H1 (cell line): ENCODE measurements at regions not wholly inside any gene's neighbourhood (a gene's known extent, or its start where the extent isn't known, plus 50 kb on each side); places are given as distances from the start of the nearest gene placed in this dataset.

Experiments
- CTCF ChIA-PET: fragments of 300-600 bp; sonication (Branson Sonifier 250); formaldehyde crosslinking; loops from one replicate; lab custom pipeline; 2021; ENCODE audit not compliant: partially characterized antibody; lab: Charles Lee
- POLR2A ChIA-PET: fragments of 300-600 bp; sonication (Branson Sonifier 250); formaldehyde crosslinking; loops from one replicate; lab custom pipeline; 2021; ENCODE audit warnings: inconsistent platforms; ENCODE audit not compliant: partially characterized antibody; lab: Charles Lee
- DNase-seq, 2 experiments: peaks; one replicate each; pipeline versions ENCODE4 v3.0.0 to v3.0.0-alpha.2; 2010 to 2022; ENCODE audit warnings: low spot score in 2 of 2, low read depth in 1 of 2, mixed read lengths in 1 of 2
- FAIRE-seq: peaks from 2 replicates; lab custom pipeline; 2011; peaks lifted over from hg19 to GRCh38; lab: Jason Lieb, UNC
- H2AFZ ChIP-seq: 2 replicates; pipeline ENCODE4 v1.8.1; 2012; ENCODE audit warnings: low read length, inconsistent platforms
- H2AK5ac ChIP-seq: 2 replicates; pipeline ENCODE4 v1.6.1; 2013; ENCODE audit warnings: low read depth, low read length
- H2BK120ac ChIP-seq: replicated peaks from 2 replicates; pipeline ENCODE3; 2013; ENCODE audit warnings: low read depth, low read length, inconsistent platforms
- H2BK12ac ChIP-seq: 2 replicates; pipeline ENCODE4 v1.6.1; 2013; ENCODE audit warnings: low read depth, low read length
- H2BK15ac ChIP-seq: 2 replicates; pipeline ENCODE4 v1.6.1; 2013; ENCODE audit warnings: low read length
- H2BK20ac ChIP-seq: 2 replicates; pipeline ENCODE4 v1.6.1; 2013; ENCODE audit warnings: low read length
- H2BK5ac ChIP-seq: 2 replicates; pipeline ENCODE4 v1.6.1; 2013; ENCODE audit warnings: low read depth, low read length
- H3K14ac ChIP-seq: 2 replicates; pipeline ENCODE4 v1.6.1; 2013; ENCODE audit warnings: inconsistent platforms; ENCODE audit not compliant: insufficient read length
- H3K18ac ChIP-seq: 2 replicates; pipeline ENCODE4 v1.6.1; 2013; ENCODE audit warnings: low read length; ENCODE audit errors: extremely low read depth
- H3K23ac ChIP-seq: 2 replicates; pipeline ENCODE4 v1.6.1; 2013; ENCODE audit warnings: inconsistent platforms; ENCODE audit not compliant: insufficient read length
- H3K23me2 ChIP-seq: 2 replicates; pipeline ENCODE4 v1.6.1; 2013; ENCODE audit warnings: low read depth, low read length
- H3K27ac ChIP-seq: 2 replicates; pipeline ENCODE4 v1.6.1; 2011; ENCODE audit warnings: low read depth, low read length, inconsistent platforms
- H3K27me3 ChIP-seq, 4 experiments: replicated peaks in 1 of 4; 1 replicate in 1 of 4; 2 replicates in 3 of 4; pipeline versions ENCODE4 v1.6.1 to v1.8.1; 2011 to 2013; ENCODE audit warnings: low read length in 3 of 4, mild to moderate bottlenecking in 3 of 4, inconsistent platforms in 2 of 4, mixed read lengths in 2 of 4, moderate library complexity in 1 of 4; ENCODE audit not compliant: control insufficient read depth in 3 of 4, insufficient read depth in 3 of 4; ENCODE audit errors: extremely low read depth in 1 of 4
- H3K36me3 ChIP-seq, 4 experiments: 2 replicates each; pipeline versions ENCODE4 v1.6.1 to v1.8.1; 2011 to 2013; ENCODE audit warnings: mild to moderate bottlenecking in 4 of 4, low read length in 3 of 4, moderate library complexity in 2 of 4, control low read depth in 1 of 4, inconsistent platforms in 1 of 4; ENCODE audit not compliant: insufficient read depth in 4 of 4, control insufficient read depth in 2 of 4
- H3K4ac ChIP-seq: replicated peaks from 2 replicates; pipeline ENCODE3; 2013; ENCODE audit warnings: low read length, low read depth, mixed read lengths, inconsistent platforms; ENCODE audit not compliant: insufficient read length
- H3K4me1 ChIP-seq, 4 experiments: replicated peaks in 1 of 4; 1 replicate in 1 of 4; 2 replicates in 3 of 4; pipeline versions ENCODE4 v1.6.1 to v1.8.1; 2011 to 2013; ENCODE audit warnings: low read length in 3 of 4, inconsistent platforms in 2 of 4, mixed read lengths in 1 of 4; ENCODE audit not compliant: insufficient read depth in 4 of 4, control insufficient read depth in 3 of 4
- H3K4me2 ChIP-seq, 2 experiments: 2 replicates each; pipeline versions ENCODE4 v1.6.1 to v1.8.1; 2011 to 2013; ENCODE audit warnings: low read depth in 2 of 2, low read length in 2 of 2, control low read depth in 1 of 2, inconsistent platforms in 1 of 2, mild to moderate bottlenecking in 1 of 2; ENCODE audit not compliant: insufficient read depth in 1 of 2
- H3K4me3 ChIP-seq, 4 experiments: fragments of 200-600, 300-600 bp in 1 of 4; sonication (generic), shearing (Covaris generic), sonication (Bioruptor Twin) in 1 of 4; 2 replicates each; pipeline versions ENCODE4 v1.5.1 to v1.8.1; 2011 to 2016; ENCODE audit warnings: low read length in 4 of 4, low read depth in 3 of 4, control low read depth in 2 of 4, inconsistent platforms in 2 of 4, mild to moderate bottlenecking in 2 of 4, mixed read lengths in 1 of 4, moderate library complexity in 1 of 4; ENCODE audit not compliant: insufficient read depth in 2 of 4; ENCODE audit errors: extremely low read depth in 1 of 4
- H3K56ac ChIP-seq: replicated peaks from 2 replicates; pipeline ENCODE3; 2013; ENCODE audit warnings: low read depth, mild to moderate bottlenecking, mixed read lengths, low read length, inconsistent platforms; ENCODE audit not compliant: insufficient read length
- H3K79me1 ChIP-seq: 2 replicates; pipeline ENCODE4 v1.6.1; 2013; ENCODE audit warnings: low read depth, low read length, control low read depth
- H3K79me2 ChIP-seq, 2 experiments: 2 replicates each; pipeline versions ENCODE4 v1.6.1 to v1.8.1; 2012 to 2013; ENCODE audit warnings: low read length in 2 of 2, mild to moderate bottlenecking in 2 of 2, inconsistent platforms in 1 of 2; ENCODE audit not compliant: insufficient read depth in 2 of 2, control insufficient read depth in 1 of 2
- H3K9ac ChIP-seq, 4 experiments: replicated peaks in 1 of 4; 1 replicate in 1 of 4; 2 replicates in 3 of 4; pipeline versions ENCODE4 v1.6.1 to v1.8.1; 2011 to 2013; ENCODE audit warnings: low read depth in 3 of 4, low read length in 3 of 4, control low read depth in 2 of 4, mild to moderate bottlenecking in 2 of 4, moderate library complexity in 2 of 4, inconsistent platforms in 1 of 4; ENCODE audit errors: extremely low read depth in 1 of 4
- H3K9me3 ChIP-seq, 2 experiments: 2 replicates each; pipeline versions ENCODE4 v1.6.1 to v1.8.1; 2012 to 2013; ENCODE audit warnings: mild to moderate bottlenecking in 2 of 2, moderate library complexity in 2 of 2, control low read depth in 1 of 2, inconsistent platforms in 1 of 2, low read depth in 1 of 2, low read length in 1 of 2, mixed read lengths in 1 of 2; ENCODE audit not compliant: insufficient read depth in 2 of 2
- H4K20me1 ChIP-seq, 2 experiments: replicated peaks in 1 of 2; 2 replicates each; pipeline versions ENCODE3 to v1.8.1; 2011 to 2013; ENCODE audit warnings: inconsistent platforms in 2 of 2, low read length in 2 of 2, mild to moderate bottlenecking in 1 of 2; ENCODE audit not compliant: insufficient read depth in 2 of 2, control insufficient read depth in 1 of 2
- H4K5ac ChIP-seq: 2 replicates; pipeline ENCODE4 v1.6.1; 2013; ENCODE audit warnings: low read length, low read depth, mixed read lengths, inconsistent platforms; ENCODE audit not compliant: insufficient read length
- H4K8ac ChIP-seq: 2 replicates; pipeline ENCODE4 v1.8.0; 2013; ENCODE audit warnings: mild to moderate bottlenecking, moderate library complexity, low read length, inconsistent platforms; ENCODE audit not compliant: insufficient read depth; ENCODE audit errors: extremely low read depth
- H4K91ac ChIP-seq: replicated peaks from 2 replicates; pipeline ENCODE3; 2013; ENCODE audit warnings: low read length, mixed read lengths, inconsistent platforms; ENCODE audit not compliant: insufficient read length
- CHD1 ChIP-seq: IDR thresholded peaks from 2 replicates; pipeline ENCODE4 v1.6.1; 2012; ENCODE audit warnings: low read depth, low read length, improper control_type of control experiment
- SIN3A ChIP-seq, 2 experiments: IDR thresholded peaks in 1 of 2; conservative IDR thresholded peaks in 1 of 2; 2 replicates each; pipeline ENCODE4 v1.6.1; 2011 to 2012; ENCODE audit warnings: low read length in 2 of 2, improper control_type of control experiment in 1 of 2, low read depth in 1 of 2, mild to moderate bottlenecking in 1 of 2
- ZNF274 ChIP-seq: IDR thresholded peaks from 2 replicates; pipeline ENCODE4 v1.7.0; 2012; ENCODE audit warnings: low read length, borderline replicate concordance; ENCODE audit errors: extremely low read depth
- WGBS, 2 experiments: shearing (Covaris generic) in 1 of 2; methylation state at CpG; one replicate each; pipeline versions ENCODE4 v1.1.6 to v1.1.7; 2013 to 2015; ENCODE audit warnings: low lambda C conversion rate in 2 of 2, mixed read lengths in 2 of 2, inconsistent platforms in 1 of 2, low coverage in 1 of 2, missing lambda C conversion rate in 1 of 2; ENCODE audit not compliant: insufficient replicate concordance in 2 of 2, insufficient coverage in 1 of 2, insufficient read length in 1 of 2; ENCODE audit errors: extremely low coverage in 1 of 2, missing lambda C conversion rate in 1 of 2; 5-methylcytosine and 5-hydroxymethylcytosine counted together

- H3K79me2 ChIP-seq: no peaks in the 10 kb centered on the region
- H4K5ac ChIP-seq: no peak overlapping the region
- H3K4ac ChIP-seq: no peak overlapping the region
- H3K27ac ChIP-seq: no peak overlapping the region
- H4K91ac ChIP-seq: no peak overlapping the region
- no peak overlapping the region for H2BK20ac ChIP-seq
- H3K9ac ChIP-seq: no peak overlapping the region; a peak in 1 of 7 replicates
- H4K20me1 ChIP-seq: no peaks in the 10 kb centered on the region
- 78% methylated on average over 2 of the region's 2 CpGs; no CpG with 5 or more reads in 1 of the 2 experiments for WGBS, 2 experiments
- H2AK5ac ChIP-seq: no peak overlapping the region
- no peak overlapping the region for H3K23ac ChIP-seq
- CTCF ChIA-PET: no interaction called here
- no peak overlapping the region for H3K56ac ChIP-seq
- POLR2A ChIA-PET: interaction anchor here (0.9 kb wide), 1 partner anchor 10 kb away, joined by 3 read pairs; no protein-coding TSS in a partner anchor
- DNase-seq: no peak
- no peak overlapping the region for H3K18ac ChIP-seq
- H3K4me1 ChIP-seq: peaks cover 3 to 8% (median 6%) of the 10 kb centered on the region in 4 experiments; a peak in 5 of 7 replicates
- no peak overlapping the region for H3K4me3 ChIP-seq
- no peaks in the 10 kb centered on the region for H3K9me3 ChIP-seq
- H3K36me3 ChIP-seq: no peaks in the 10 kb centered on the region
- no peaks in the 10 kb centered on the region for H3K23me2 ChIP-seq
- no peak overlapping the region for H2BK12ac ChIP-seq
- no peak overlapping the region for H2BK5ac ChIP-seq
- H4K8ac ChIP-seq: no peak overlapping the region
- no peaks in the 10 kb centered on the region for H3K79me1 ChIP-seq
- FAIRE-seq: no peak
- 0 out of 2 replicates have a peak overlapping the region, but pooled peaks have one; percentile 40 for H2AFZ ChIP-seq
- H2BK15ac ChIP-seq: no peak overlapping the region
- no peak overlapping the region for H2BK120ac ChIP-seq
- no peak overlapping the region for H3K14ac ChIP-seq
- no peaks in the 10 kb centered on the region for H3K27me3 ChIP-seq
- H3K4me2 ChIP-seq: no peak overlapping the region
- TF ChIP-seq ZNF274 (no peak), SIN3A (conservative IDR thresholded peaks at IDR 0.05 in 1 of 2, IDR thresholded peaks at IDR 0.05 in 1 of 2; ENCODE audit: low read depth in 1 of 2, low read length in 2 of 2) (no peak), CHD1 (no peak)
Measured at GRCh38 chr12:76249501-76249900, 98.7 kb downstream of the BBS10 start.
